ENCODE measurements at regions not wholly inside any gene's neighbourhood (a gene's known extent, or its start where the extent isn't known, plus 50 kb on each side); places are given as distances from the start of the nearest gene placed in this dataset.

DNA sequence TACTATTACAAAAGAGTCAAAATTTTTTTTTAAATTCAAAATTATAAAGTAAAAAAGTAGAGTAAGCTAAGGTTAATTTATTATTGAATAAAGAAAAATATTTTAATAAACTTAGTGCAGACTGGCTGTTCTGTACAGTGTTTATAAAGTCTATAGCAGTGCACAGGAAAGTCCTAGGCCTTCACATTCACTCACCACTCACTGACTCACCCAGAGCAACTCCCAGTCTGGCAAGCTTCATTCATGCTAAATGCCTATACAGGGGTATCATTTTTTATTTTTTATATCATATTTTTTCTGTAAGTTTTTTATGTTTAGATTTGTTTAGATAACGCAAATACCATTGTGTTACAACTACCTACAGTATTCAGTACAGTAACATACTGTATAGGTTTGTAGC is 700.7 kb upstream of the GRAMD2B start:
- H3K9ac ChIP-seq (ENCODE audit: low read length) = no peak overlapping the region
- H4K91ac ChIP-seq (ENCODE audit: low read depth, low read length) = no peak overlapping the region
- H3K4me2 ChIP-seq (ENCODE audit: low read length) = no peak overlapping the region
- no peak overlapping the region for H3K23ac ChIP-seq (ENCODE audit: low read length)
- H3K14ac ChIP-seq (ENCODE audit: low read length) = no peak overlapping the region
- H2BK5ac ChIP-seq (ENCODE audit: low read depth, low read length, poor library complexity) = no peak overlapping the region
- no peak for DNase-seq
- no peaks in the 10 kb centered on the region for H3K79me1 ChIP-seq (ENCODE audit: low read length)
- H3K27ac ChIP-seq (ENCODE audit: low read depth, low read length) = no peak overlapping the region
- H4K12ac ChIP-seq (ENCODE audit: low read depth, low read length) = no peak overlapping the region
- no peak overlapping the region for H4K8ac ChIP-seq (ENCODE audit: low read depth, low read length)
- no CpG with 5 or more reads among the region's 1 CpG for WGBS (ENCODE audit: extremely low coverage, insufficient coverage, insufficient read length)
- no peaks in the 10 kb centered on the region for H3K79me2 ChIP-seq (ENCODE audit: control insufficient read depth, insufficient read depth, low read length, poor library complexity)
- no peak overlapping the region for H2BK12ac ChIP-seq (ENCODE audit: low read length)
- H3K9me3 ChIP-seq (ENCODE audit: insufficient read depth, low read depth, low read length) = no peaks in the 10 kb centered on the region
- H3K18ac ChIP-seq (ENCODE audit: low read length) = no peak overlapping the region
- H2AK5ac ChIP-seq (ENCODE audit: low read length) = no peak overlapping the region
- H3K27me3 ChIP-seq (ENCODE audit: insufficient read depth, low read length) = no peaks in the 10 kb centered on the region
- no peak overlapping the region for H2BK120ac ChIP-seq (ENCODE audit: insufficient read depth, low read length, poor library complexity)
- no peak overlapping the region for H3K4me3 ChIP-seq (ENCODE audit: low read depth, low read length)
- H3K36me3 ChIP-seq (ENCODE audit: control insufficient read depth in 1 of 2, insufficient read depth in 2 of 2, low read length in 2 of 2) = no peaks in the 10 kb centered on the region
- no peaks in the 10 kb centered on the region for H3K4me1 ChIP-seq (ENCODE audit: control insufficient read depth in 1 of 2, insufficient read depth in 2 of 2, low read length in 2 of 2)
- no peak overlapping the region for H3K4ac ChIP-seq (ENCODE audit: low read depth, low read length)
- H2AFZ ChIP-seq (ENCODE audit: insufficient read depth, low read length, poor library complexity) = no peak overlapping the region

DNA sequence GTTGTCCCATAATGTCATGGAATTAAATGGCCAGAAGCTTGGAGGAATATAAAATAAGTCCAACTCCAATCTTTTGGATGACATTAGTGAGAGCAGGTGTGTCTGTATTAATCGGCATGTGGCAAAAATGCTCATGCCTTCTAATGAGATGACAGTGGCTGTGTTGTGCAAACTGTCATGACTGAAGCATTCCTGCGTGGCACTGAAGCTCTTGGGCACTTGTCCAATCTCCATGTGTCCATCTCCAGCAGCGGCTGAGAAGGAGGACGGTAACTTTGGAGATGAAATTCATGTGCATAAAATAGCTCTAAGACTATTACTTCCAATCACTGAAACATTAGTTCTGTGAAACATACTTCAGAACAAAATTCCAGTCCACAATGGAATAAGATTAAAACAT is 697.5 kb upstream of the GRAMD2B start:
- peak; percentile 30 to 56 for DNase-seq
- H3K4ac ChIP-seq (ENCODE audit: low read depth, low read length) = no peak overlapping the region
- no peaks in the 10 kb centered on the region for H3K79me1 ChIP-seq (ENCODE audit: low read length)
- H4K91ac ChIP-seq (ENCODE audit: low read depth, low read length) = no peak overlapping the region
- no peak overlapping the region for H2BK5ac ChIP-seq (ENCODE audit: low read depth, low read length, poor library complexity)
- H3K23ac ChIP-seq (ENCODE audit: low read length) = no peak overlapping the region
- H3K18ac ChIP-seq (ENCODE audit: low read length) = no peak overlapping the region
- H3K4me2 ChIP-seq (ENCODE audit: low read length) = no peak overlapping the region
- H2BK120ac ChIP-seq (ENCODE audit: insufficient read depth, low read length, poor library complexity) = no peak overlapping the region
- H3K9ac ChIP-seq (ENCODE audit: low read length) = no peak overlapping the region
- H3K14ac ChIP-seq (ENCODE audit: low read length) = no peak overlapping the region
- no peak overlapping the region for H4K12ac ChIP-seq (ENCODE audit: low read depth, low read length)
- H4K8ac ChIP-seq (ENCODE audit: low read depth, low read length) = no peak overlapping the region
- H2AK5ac ChIP-seq (ENCODE audit: low read length) = no peak overlapping the region
- H3K27me3 ChIP-seq (ENCODE audit: insufficient read depth, low read length) = no peaks in the 10 kb centered on the region
- H3K36me3 ChIP-seq (ENCODE audit: control insufficient read depth in 1 of 2, insufficient read depth in 2 of 2, low read length in 2 of 2) = peaks cover 0 to 2% of the 10 kb centered on the region in 2 experiments
- peaks cover 7% of the 10 kb centered on the region for H3K9me3 ChIP-seq (ENCODE audit: insufficient read depth, low read depth, low read length)
- no peaks in the 10 kb centered on the region for H3K79me2 ChIP-seq (ENCODE audit: control insufficient read depth, insufficient read depth, low read length, poor library complexity)
- no CpG with 5 or more reads among the region's 4 CpGs for WGBS (ENCODE audit: extremely low coverage, insufficient coverage, insufficient read length)
- H3K4me1 ChIP-seq (ENCODE audit: control insufficient read depth in 1 of 2, insufficient read depth in 2 of 2, low read length in 2 of 2) = no peaks in the 10 kb centered on the region
- H2BK12ac ChIP-seq (ENCODE audit: low read length) = no peak overlapping the region
- H3K27ac ChIP-seq (ENCODE audit: low read depth, low read length) = no peak overlapping the region
- no peak overlapping the region for H2AFZ ChIP-seq (ENCODE audit: insufficient read depth, low read length, poor library complexity)
- no peak overlapping the region for H3K4me3 ChIP-seq (ENCODE audit: low read depth, low read length)

DNA sequence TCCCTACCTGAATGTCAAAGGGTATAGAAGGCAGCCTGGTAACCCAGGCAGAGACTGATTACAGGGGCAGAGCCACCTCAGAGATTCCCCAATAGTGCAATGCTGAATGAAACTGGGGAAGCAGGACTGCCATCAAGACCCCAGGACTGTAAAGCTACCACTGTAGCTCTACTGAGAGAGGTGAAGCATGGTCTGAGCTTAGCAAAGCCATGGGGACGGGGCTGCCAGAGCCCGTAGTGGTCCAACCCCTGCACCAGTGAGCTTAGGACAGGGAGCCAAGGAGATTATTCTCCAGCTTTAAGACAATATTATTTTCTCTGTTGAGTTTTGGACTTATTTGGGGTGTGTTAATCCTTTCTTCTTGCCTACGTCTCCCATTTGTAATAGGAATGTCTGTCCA is 679.3 kb upstream of the GRAMD2B start:
- Histone ChIP-seq H3K79me2 (ENCODE audit: control insufficient read depth, insufficient read depth, low read length, poor library complexity) (no peaks in the 10 kb centered on the region), H3K79me1 (ENCODE audit: low read length) (no peaks in the 10 kb centered on the region), H3K14ac (ENCODE audit: low read length) (no peak overlapping the region), H3K23ac (ENCODE audit: low read length) (no peak overlapping the region), H3K27me3 (ENCODE audit: insufficient read depth, low read length) (no peaks in the 10 kb centered on the region), H3K4me3 (ENCODE audit: low read depth, low read length) (no peak overlapping the region), H4K12ac (ENCODE audit: low read depth, low read length) (no peak overlapping the region), H3K9me3 (ENCODE audit: insufficient read depth, low read depth, low read length) (no peaks in the 10 kb centered on the region), H3K4me2 (ENCODE audit: low read length) (no peak overlapping the region), H2BK120ac (ENCODE audit: insufficient read depth, low read length, poor library complexity) (no peak overlapping the region), H2AK5ac (ENCODE audit: low read length) (no peak overlapping the region), H3K9ac (ENCODE audit: low read length) (no peak overlapping the region), H3K4me1 (ENCODE audit: control insufficient read depth in 1 of 2, insufficient read depth in 2 of 2, low read length in 2 of 2) (no peaks in the 10 kb centered on the region), H4K91ac (ENCODE audit: low read depth, low read length) (no peak overlapping the region), H4K8ac (ENCODE audit: low read depth, low read length) (no peak overlapping the region), H3K4ac (ENCODE audit: low read depth, low read length) (no peak overlapping the region), H2BK5ac (ENCODE audit: low read depth, low read length, poor library complexity) (no peak overlapping the region), H2AFZ (ENCODE audit: insufficient read depth, low read length, poor library complexity) (no peak overlapping the region), H3K18ac (ENCODE audit: low read length) (no peak overlapping the region), H3K27ac (ENCODE audit: low read depth, low read length) (no peak overlapping the region), H2BK12ac (ENCODE audit: low read length) (no peak overlapping the region), H3K36me3 (ENCODE audit: control insufficient read depth in 1 of 2, insufficient read depth in 2 of 2, low read length in 2 of 2) (no peaks in the 10 kb centered on the region)
- DNase-seq = no peak
- WGBS (ENCODE audit: extremely low coverage, insufficient coverage, insufficient read length) = no CpG with 5 or more reads among the region's 3 CpGs

DNA sequence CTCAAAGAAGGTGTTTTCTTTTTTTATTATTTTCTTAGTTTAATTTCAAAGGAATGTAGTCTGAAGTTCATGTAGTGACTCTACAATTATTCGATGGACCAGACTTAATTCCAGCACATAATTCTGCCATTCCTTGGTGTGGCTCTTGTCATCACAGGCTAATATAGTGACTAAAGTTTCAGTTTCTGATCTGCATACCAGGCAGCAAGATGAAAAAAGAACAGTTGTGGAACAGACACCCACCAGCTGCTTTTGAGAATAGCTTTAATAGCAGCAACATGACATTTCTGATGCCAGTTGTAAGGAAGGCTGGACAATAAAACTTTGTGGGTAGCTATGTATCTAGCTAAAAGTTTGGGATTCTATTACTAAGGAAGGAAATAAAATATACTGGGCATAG is 676.3 kb upstream of the GRAMD2B start:
- Histone ChIP-seq H3K23ac (ENCODE audit: low read length) (no peak overlapping the region), H4K91ac (ENCODE audit: low read depth, low read length) (no peak overlapping the region), H2BK5ac (ENCODE audit: low read depth, low read length, poor library complexity) (no peak overlapping the region), H3K4me2 (ENCODE audit: low read length) (no peak overlapping the region), H2AFZ (ENCODE audit: insufficient read depth, low read length, poor library complexity) (no peak overlapping the region), H3K27ac (ENCODE audit: low read depth, low read length) (no peak overlapping the region), H2BK120ac (ENCODE audit: insufficient read depth, low read length, poor library complexity) (no peak overlapping the region), H3K14ac (ENCODE audit: low read length) (no peak overlapping the region), H3K9me3 (ENCODE audit: insufficient read depth, low read depth, low read length) (no peaks in the 10 kb centered on the region), H4K12ac (ENCODE audit: low read depth, low read length) (no peak overlapping the region), H3K27me3 (ENCODE audit: insufficient read depth, low read length) (no peaks in the 10 kb centered on the region), H3K4me3 (ENCODE audit: low read depth, low read length) (no peak overlapping the region), H2BK12ac (ENCODE audit: low read length) (no peak overlapping the region), H3K9ac (ENCODE audit: low read length) (no peak overlapping the region), H4K8ac (ENCODE audit: low read depth, low read length) (no peak overlapping the region), H3K36me3 (ENCODE audit: control insufficient read depth in 1 of 2, insufficient read depth in 2 of 2, low read length in 2 of 2) (no peaks in the 10 kb centered on the region), H3K4me1 (ENCODE audit: control insufficient read depth in 1 of 2, insufficient read depth in 2 of 2, low read length in 2 of 2) (no peaks in the 10 kb centered on the region), H3K4ac (ENCODE audit: low read depth, low read length) (no peak overlapping the region), H2AK5ac (ENCODE audit: low read length) (no peak overlapping the region), H3K79me2 (ENCODE audit: control insufficient read depth, insufficient read depth, low read length, poor library complexity) (no peaks in the 10 kb centered on the region), H3K79me1 (ENCODE audit: low read length) (no peaks in the 10 kb centered on the region), H3K18ac (ENCODE audit: low read length) (no peak overlapping the region)
- no peak for DNase-seq
- no CpG with 5 or more reads among the region's 1 CpG for WGBS (ENCODE audit: extremely low coverage, insufficient coverage, insufficient read length)
